ENCODE measurements at regions not wholly inside any gene's neighbourhood (a gene's known extent, or its start where the extent isn't known, plus 50 kb on each side); places are given as distances from the start of the nearest gene placed in this dataset.

GRCh38 chr20:23140991-23141390 is 54.9 kb upstream of the CD93 start:
- TF ChIP-seq CTCF (IDR thresholded peaks at IDR 0.05): no peak
- TF ChIP-seq EZH2 (IDR thresholded peaks at IDR 0.05; ENCODE audit: borderline replicate concordance, insufficient read depth, low read depth, low read length, poor library complexity, severe bottlenecking): no peak
